Mesothelial cell of epicardium (in vitro differentiated cells): ENCODE measurements at regions not wholly inside any gene's neighbourhood (a gene's known extent, or its start where the extent isn't known, plus 50 kb on each side); places are given as distances from the start of the nearest gene placed in this dataset.
A peak's percentile ranks its signal among the peaks of the same experiment; 100 is the strongest.

Source experiments
- DNase-seq, 2 experiments: peaks; one replicate each; pipeline ENCODE4 v3.0.0; 2021; ENCODE audit warnings: low spot score in 2 of 2; ENCODE audit not compliant: unreplicated experiment in 2 of 2
- H3K27ac Mint-ChIP-seq: 2 replicates; pipeline ENCODE4 v1.8.0; 2021; ENCODE audit warnings: mixed read lengths
- H3K27me3 Mint-ChIP-seq: 2 replicates; pipeline ENCODE4 v1.8.0; 2021; ENCODE audit warnings: low read depth, mixed read lengths
- H3K36me3 Mint-ChIP-seq: 2 replicates; pipeline ENCODE4 v1.8.0; 2021; ENCODE audit warnings: mixed read lengths
- H3K4me1 Mint-ChIP-seq: 2 replicates; pipeline ENCODE4 v1.8.0; 2021; ENCODE audit warnings: mixed read lengths
- H3K4me3 Mint-ChIP-seq: 2 replicates; pipeline ENCODE4 v1.8.0; 2021; ENCODE audit warnings: mild to moderate bottlenecking, moderate library complexity, mixed read lengths
- H3K9me3 Mint-ChIP-seq: 2 replicates; pipeline ENCODE4 v1.8.0; 2021; ENCODE audit warnings: mixed read lengths
- CTCF ChIP-seq: fragments of 200-600 bp; sonication (generic); IDR thresholded peaks from one replicate; pipeline ENCODE4 v1.5.0; 2021; ENCODE audit warnings: antibody characterized with exemption; ENCODE audit not compliant: unreplicated experiment

DNA sequence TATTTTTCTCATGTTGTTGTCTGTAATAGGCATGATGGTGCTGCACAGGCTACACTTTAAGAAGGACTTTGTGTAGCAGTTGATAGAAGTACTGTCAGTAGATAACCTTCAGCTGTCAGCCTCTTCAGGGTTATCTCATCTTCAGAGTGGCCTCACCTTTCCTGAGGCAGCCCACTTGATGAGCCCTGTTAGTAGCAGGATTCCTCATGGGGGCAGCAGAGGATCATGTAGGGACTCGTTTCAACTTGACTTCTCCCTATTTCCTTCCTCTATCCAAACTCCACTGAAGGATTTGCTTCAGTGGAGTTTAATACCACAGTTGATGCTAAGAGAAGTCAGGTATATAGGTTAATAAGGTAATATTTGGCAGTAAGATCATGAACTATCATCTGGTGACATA, 530.3 kb upstream of the FSIP2 start:
- Mint-ChIP-seq H3K36me3 (no peaks in the 10 kb centered on the region), H3K4me1 (peaks cover 6% of the 10 kb centered on the region), H3K27me3 (no peaks in the 10 kb centered on the region), H3K9me3 (peaks cover 8% of the 10 kb centered on the region), H3K4me3 (no peak overlapping the region), H3K27ac (no peak overlapping the region)
- DNase-seq: no peak
- peak; percentile 12 for TF ChIP-seq CTCF

GRCh38 chr2:185215497-185215896, 523.1 kb upstream of the FSIP2 start:
- Mint-ChIP-seq H3K9me3 (no peaks in the 10 kb centered on the region), H3K27me3 (no peaks in the 10 kb centered on the region), H3K36me3 (no peaks in the 10 kb centered on the region), H3K4me1 (peaks cover 4% of the 10 kb centered on the region), H3K4me3 (no peak overlapping the region), H3K27ac (no peak overlapping the region)
- DNase-seq: no peak
- TF ChIP-seq CTCF: no peak

GRCh38 chr2:185219981-185220380, 518.6 kb upstream of the FSIP2 start:
- TF ChIP-seq CTCF: no peak
- Mint-ChIP-seq H3K27me3 (no peaks in the 10 kb centered on the region), H3K27ac (no peak overlapping the region), H3K4me3 (no peak overlapping the region), H3K4me1 (peaks cover 4% of the 10 kb centered on the region), H3K9me3 (no peaks in the 10 kb centered on the region), H3K36me3 (no peaks in the 10 kb centered on the region)
- no peak for DNase-seq

DNA sequence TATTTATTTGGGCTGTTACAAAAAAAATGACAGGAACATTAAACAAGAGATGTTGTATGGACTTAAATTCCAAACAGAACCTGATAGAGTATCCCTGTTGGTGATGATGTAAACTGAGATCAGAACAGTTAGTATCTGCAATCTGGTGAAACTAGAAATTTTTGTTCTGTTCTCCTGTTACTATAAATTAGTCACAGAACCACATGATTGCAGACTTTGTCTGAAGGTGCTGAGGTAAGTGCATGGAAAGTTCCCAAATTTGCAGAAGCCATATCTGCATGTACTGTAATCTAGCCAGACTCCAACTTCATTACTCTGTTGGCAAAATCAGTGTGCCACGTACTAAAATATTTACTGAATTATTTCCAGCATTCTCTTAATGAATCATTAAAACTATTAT, 516.3 kb upstream of the FSIP2 start:
- H3K9me3 Mint-ChIP-seq: peaks cover 5% of the 10 kb centered on the region
- no peak for TF ChIP-seq CTCF
- no peak for DNase-seq
- H3K27me3 Mint-ChIP-seq: no peaks in the 10 kb centered on the region
- H3K4me1 Mint-ChIP-seq: peaks cover 4% of the 10 kb centered on the region
- H3K27ac Mint-ChIP-seq: no peak overlapping the region
- no peak overlapping the region for H3K4me3 Mint-ChIP-seq
- no peaks in the 10 kb centered on the region for H3K36me3 Mint-ChIP-seq

GRCh38 chr2:185227391-185227790, 511.2 kb upstream of the FSIP2 start:
- peaks cover 5% of the 10 kb centered on the region for H3K9me3 Mint-ChIP-seq
- no peak overlapping the region for H3K27ac Mint-ChIP-seq
- no peaks in the 10 kb centered on the region for H3K27me3 Mint-ChIP-seq
- H3K4me3 Mint-ChIP-seq: no peak overlapping the region
- H3K4me1 Mint-ChIP-seq: no peaks in the 10 kb centered on the region
- H3K36me3 Mint-ChIP-seq: no peaks in the 10 kb centered on the region
- TF ChIP-seq CTCF: no peak
- no peak for DNase-seq

GRCh38 chr2:185239491-185239890, 499.1 kb upstream of the FSIP2 start:
- Mint-ChIP-seq H3K4me1 (no peaks in the 10 kb centered on the region), H3K9me3 (peaks cover 27% of the 10 kb centered on the region), H3K4me3 (no peak overlapping the region), H3K27ac (no peak overlapping the region), H3K27me3 (no peaks in the 10 kb centered on the region), H3K36me3 (no peaks in the 10 kb centered on the region)
- TF ChIP-seq CTCF: no peak
- DNase-seq: no peak
